ENCODE measurements at regions not wholly inside any gene's neighbourhood (a gene's known extent, or its start where the extent isn't known, plus 50 kb on each side); places are given as distances from the start of the nearest gene placed in this dataset.

- TF ChIP-seq EZH2 (IDR thresholded peaks at IDR 0.05; ENCODE audit: low read depth): no peak
- no peak for TF ChIP-seq CTCF (conservative IDR thresholded peaks at IDR 0.05)
Observed at GRCh38 chr13:90531744-90532143, 815.7 kb upstream of the MIR17HG start.
